Epithelial cell of esophagus (primary cell): ENCODE measurements at regions not wholly inside any gene's neighbourhood (a gene's known extent, or its start where the extent isn't known, plus 50 kb on each side); places are given as distances from the start of the nearest gene placed in this dataset.

Experiments
- DNase-seq: peaks from one replicate; pipeline ENCODE4 v3.0.0; 2010; ENCODE audit warnings: low read depth
- H3K4me3 ChIP-seq: 2 replicates; pipeline ENCODE4 v1.5.1; 2011; ENCODE audit warnings: mild to moderate bottlenecking, low read length, control low read depth
- TF ChIP-seq, protein P1 (sequence below): IDR thresholded peaks from 2 replicates; pipeline ENCODE4 v1.5.1; 2011; ENCODE audit warnings: low read depth, mild to moderate bottlenecking, low read length, control low read depth, inconsistent platforms; ENCODE audit not compliant: insufficient read depth; ENCODE audit errors: missing control alignments

DNA sequence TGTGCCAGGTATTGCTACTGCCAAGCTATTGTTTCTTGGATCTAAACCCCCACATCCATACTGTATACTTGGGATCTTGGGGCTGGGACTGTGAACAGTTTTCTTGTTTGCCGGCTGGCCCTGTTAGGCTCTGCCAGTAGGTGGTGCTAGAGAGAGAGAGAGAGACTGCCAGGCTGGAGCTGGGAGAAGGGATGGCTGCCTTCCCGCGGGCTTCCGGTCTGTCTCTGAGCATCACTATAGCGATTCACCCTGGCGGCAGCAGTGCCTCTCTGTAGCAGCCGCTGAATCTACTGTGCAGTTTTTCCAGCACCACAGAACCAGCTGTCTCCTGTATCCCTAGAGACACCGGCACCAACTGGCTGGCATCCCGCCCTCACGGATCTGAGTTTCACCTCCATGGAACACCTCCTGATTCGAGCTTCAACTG, 201.2 kb downstream of the UTP18 start:
- TF ChIP-seq, protein P1, sequence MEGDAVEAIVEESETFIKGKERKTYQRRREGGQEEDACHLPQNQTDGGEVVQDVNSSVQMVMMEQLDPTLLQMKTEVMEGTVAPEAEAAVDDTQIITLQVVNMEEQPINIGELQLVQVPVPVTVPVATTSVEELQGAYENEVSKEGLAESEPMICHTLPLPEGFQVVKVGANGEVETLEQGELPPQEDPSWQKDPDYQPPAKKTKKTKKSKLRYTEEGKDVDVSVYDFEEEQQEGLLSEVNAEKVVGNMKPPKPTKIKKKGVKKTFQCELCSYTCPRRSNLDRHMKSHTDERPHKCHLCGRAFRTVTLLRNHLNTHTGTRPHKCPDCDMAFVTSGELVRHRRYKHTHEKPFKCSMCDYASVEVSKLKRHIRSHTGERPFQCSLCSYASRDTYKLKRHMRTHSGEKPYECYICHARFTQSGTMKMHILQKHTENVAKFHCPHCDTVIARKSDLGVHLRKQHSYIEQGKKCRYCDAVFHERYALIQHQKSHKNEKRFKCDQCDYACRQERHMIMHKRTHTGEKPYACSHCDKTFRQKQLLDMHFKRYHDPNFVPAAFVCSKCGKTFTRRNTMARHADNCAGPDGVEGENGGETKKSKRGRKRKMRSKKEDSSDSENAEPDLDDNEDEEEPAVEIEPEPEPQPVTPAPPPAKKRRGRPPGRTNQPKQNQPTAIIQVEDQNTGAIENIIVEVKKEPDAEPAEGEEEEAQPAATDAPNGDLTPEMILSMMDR = peak; percentile 63

DNA sequence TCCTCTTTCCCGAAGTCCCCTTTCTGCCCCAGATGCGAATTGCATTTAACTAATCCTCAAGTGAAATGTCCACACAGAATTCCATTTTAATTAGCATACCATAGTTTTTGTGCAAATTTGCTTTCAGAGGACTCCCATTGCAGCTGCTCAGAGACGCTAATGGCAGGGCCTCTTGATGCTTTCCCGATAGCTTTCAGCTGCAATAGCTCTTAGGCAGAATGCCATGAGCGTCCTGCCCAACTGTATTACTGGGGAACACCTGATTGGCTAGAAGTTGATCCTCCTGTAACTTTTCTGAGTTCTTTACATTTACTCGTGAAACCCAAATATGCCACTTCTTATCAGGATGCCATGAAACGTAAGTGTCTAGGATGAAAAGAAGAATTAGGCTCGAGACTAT, 203.0 kb downstream of the UTP18 start:
- TF ChIP-seq, protein P1 = no peak
- no peak overlapping the region for H3K4me3 ChIP-seq
- no peak for DNase-seq

More for the DNA sequence above, 201.2 kb downstream of the UTP18 start:
- peak; percentile 43 for DNase-seq
- no peak overlapping the region for H3K4me3 ChIP-seq

DNA sequence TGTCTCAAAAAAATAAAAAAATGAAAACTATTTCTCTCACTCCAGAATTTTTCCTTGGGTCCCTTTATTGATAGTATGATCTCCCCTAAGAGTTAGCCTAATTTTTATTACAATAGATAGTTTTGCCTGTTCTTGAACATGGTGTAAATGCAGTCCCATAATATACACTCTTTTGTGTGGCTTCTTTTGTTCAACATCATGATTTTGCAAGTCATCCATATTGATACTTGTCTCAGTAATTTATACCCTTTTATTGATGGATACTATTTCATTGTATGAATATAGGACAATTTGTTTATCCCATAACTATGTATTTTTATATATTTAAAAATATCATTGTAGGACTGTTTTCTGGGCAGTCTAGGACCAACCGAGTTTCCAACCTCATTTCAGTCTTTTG, 207.0 kb downstream of the UTP18 start:
- no peak for DNase-seq
- TF ChIP-seq, protein P1 = no peak
- no peak overlapping the region for H3K4me3 ChIP-seq

DNA sequence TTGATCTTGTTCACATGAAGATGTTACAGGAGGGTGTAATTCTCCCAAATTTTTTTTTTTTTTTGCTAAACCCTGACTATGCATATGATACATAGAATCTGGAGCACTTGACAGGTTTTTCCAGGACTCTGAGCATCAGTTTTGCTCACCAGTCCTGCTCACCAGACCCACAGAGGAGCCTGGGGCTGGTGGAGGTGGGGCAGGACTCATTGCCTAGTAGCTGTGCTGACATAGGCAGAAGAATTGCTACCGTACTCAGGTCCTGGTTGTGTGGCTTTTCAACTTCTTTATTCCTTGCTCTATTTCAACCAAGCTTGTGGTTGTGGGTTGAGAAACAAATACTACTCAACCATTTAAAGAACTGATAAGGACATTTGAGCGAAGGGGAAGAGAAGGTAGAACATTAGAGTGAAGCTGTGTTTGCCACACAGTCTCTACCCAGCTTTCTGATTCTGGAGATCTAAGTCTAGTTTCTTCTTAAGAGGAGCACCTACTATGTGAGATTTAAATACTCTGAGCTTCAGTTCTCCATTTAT, 212.4 kb downstream of the UTP18 start:
- H3K4me3 ChIP-seq = no peak overlapping the region
- no peak for DNase-seq
- TF ChIP-seq, protein P1 = no peak

DNA sequence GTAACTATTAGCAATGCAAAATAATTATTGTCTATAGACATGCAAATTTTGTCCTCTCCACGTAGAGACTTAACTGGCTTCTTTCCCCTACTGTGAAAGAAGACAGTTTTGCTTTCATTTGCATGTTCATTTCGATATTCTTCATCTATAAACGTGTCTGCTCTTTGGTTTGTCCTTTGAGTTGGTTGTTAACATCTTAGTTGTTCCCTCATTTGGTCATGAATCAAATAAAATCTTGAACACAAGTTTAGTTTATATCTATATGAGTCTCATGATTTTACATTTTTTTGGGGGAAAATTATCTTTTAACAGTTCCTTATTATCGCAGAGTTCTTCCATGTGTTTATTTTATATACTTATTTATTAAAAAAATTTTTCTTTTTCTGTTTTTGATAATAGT, 214.4 kb downstream of the UTP18 start:
- TF ChIP-seq, protein P1 = no peak
- DNase-seq = no peak
- no peak overlapping the region for H3K4me3 ChIP-seq

DNA sequence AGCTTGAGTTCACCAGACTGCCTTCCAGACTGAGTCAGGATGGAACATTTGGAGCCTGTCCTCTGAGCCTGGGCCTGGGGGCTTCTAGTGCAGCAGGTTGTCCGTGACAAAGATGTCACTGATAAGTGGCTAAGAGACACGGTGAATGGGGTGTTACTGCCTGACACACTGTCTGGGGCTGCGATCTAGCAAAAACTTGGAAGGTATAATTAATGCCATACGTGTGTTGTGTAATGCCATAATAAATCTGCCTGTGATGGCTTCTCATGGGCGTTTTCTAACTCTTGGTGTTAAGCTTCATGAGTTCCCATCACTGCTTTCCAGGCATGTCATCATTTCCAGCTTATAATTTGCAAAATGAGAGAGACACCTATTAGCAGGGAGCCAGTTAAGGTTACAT, 215.4 kb downstream of the UTP18 start:
- TF ChIP-seq, protein P1 = no peak
- no peak overlapping the region for H3K4me3 ChIP-seq
- DNase-seq = no peak

DNA sequence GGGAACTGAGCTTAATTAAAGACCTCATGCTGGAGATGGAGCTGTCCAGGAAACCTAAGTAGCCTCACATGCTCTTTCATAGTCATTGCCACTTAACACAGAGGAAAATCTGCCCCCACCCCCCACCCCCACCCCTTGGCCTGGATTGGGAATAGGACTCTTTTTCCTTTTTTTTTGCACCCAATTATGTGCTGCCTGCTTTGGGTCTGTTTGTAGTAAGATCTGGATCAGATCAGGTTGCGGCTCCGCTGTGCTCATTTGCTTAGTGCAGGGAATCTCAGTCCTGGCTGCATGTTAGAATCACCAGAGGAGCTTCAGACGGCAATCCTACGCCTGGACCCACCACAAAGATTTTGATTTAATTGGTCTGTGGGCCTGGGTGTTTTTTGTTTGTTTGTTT, 219.0 kb downstream of the UTP18 start:
- DNase-seq = no peak
- no peak overlapping the region for H3K4me3 ChIP-seq
- TF ChIP-seq, protein P1 = no peak
